SK-N-SH treated with all-trans-retinoic acid at 6 μM for 48 hours (cell line): ENCODE measurements at regions not wholly inside any gene's neighbourhood (a gene's known extent, or its start where the extent isn't known, plus 50 kb on each side); places are given as distances from the start of the nearest gene placed in this dataset.

ENCODE experiments used
- ESRRG ChIP-seq: fragments of 250-450 bp; sonication (Bioruptor Pico); IDR thresholded peaks from 2 replicates; pipeline ENCODE4 v1.6.1; 2021; ENCODE audit warnings: mild to moderate bottlenecking
- GLIS3 ChIP-seq: fragments of 250-450 bp; sonication (Bioruptor Pico); IDR thresholded peaks from 2 replicates; pipeline ENCODE4 v1.5.0; 2020; ENCODE audit warnings: mild to moderate bottlenecking, moderate library complexity
- RARB ChIP-seq: fragments of 250-450 bp; sonication (Bioruptor Pico); IDR thresholded peaks from 2 replicates; pipeline ENCODE4 v1.8.0; 2021; ENCODE audit warnings: mild to moderate bottlenecking, moderate library complexity
- SNAI2 ChIP-seq: fragments of 250-450 bp; sonication (Bioruptor Pico); IDR thresholded peaks from 2 replicates; pipeline ENCODE4 v1.5.0; 2020; ENCODE audit warnings: mild to moderate bottlenecking, moderate library complexity
- ZNF8 ChIP-seq: fragments of 450-650 bp; formaldehyde crosslinking; IDR thresholded peaks from 2 replicates; pipeline ENCODE4 v1.5.0; 2020; ENCODE audit warnings: mild to moderate bottlenecking, moderate library complexity

DNA sequence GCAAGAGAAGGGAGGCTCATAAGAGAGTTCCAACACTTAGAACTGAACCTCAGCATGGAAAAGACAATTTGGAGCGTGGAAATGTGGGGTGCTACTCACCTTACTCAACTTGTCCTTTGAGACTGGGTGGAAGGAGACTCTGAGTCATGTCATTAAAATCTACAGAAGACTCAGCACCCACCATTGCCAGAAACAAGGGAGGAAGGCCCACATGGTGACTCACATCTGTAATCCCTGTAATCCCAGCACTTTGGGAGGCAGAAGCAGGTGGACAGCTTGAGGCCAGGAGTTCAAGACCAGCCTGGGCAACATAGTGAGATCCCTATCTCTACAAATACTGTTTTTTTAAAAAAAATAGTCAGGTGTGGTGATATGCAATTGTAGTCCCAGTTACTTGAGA is 161.9 kb upstream of the UBE3A start:
- no peak for TF ChIP-seq RARB (CRISPR knock-in tag)
- no peak for TF ChIP-seq GLIS3 (CRISPR knock-in tag)
- TF ChIP-seq ZNF8: no peak
- TF ChIP-seq ESRRG (CRISPR knock-in tag): no peak
- no peak for TF ChIP-seq SNAI2
